Sigmoid colon (tissue), 6 donors: ENCODE measurements at regions not wholly inside any gene's neighbourhood (a gene's known extent, or its start where the extent isn't known, plus 50 kb on each side); places are given as distances from the start of the nearest gene placed in this dataset.

Experiments
- DNase-seq: peaks from one replicate; pipeline ENCODE4 v3.0.0-alpha.2; 2019
- H3K27ac ChIP-seq, 4 donors: fragments of 200-600 bp; sonication (generic); one replicate each; pipeline ENCODE4 v1.5.1; 2016 to 2019; ENCODE audit warnings: mild to moderate bottlenecking in 1 of 4
- H3K27me3 ChIP-seq, 3 donors: fragments of 200-600 bp; sonication (generic); one replicate each; pipeline ENCODE4 v1.5.1; 2019; ENCODE audit warnings: mild to moderate bottlenecking in 1 of 3
- H3K36me3 ChIP-seq, 4 donors: fragments of 200-600 bp; sonication (generic); one replicate each; pipeline ENCODE4 v1.5.1; 2016 to 2019
- H3K4me1 ChIP-seq, 4 donors: fragments of 200-600 bp; sonication (generic); one replicate each; pipeline ENCODE4 v1.5.1; 2017 to 2019
- H3K4me3 ChIP-seq, 4 donors: fragments of 200-600 bp; sonication (generic); one replicate each; pipeline ENCODE4 v1.5.1; 2017 to 2019; ENCODE audit warnings: mild to moderate bottlenecking in 2 of 4, moderate library complexity in 1 of 4
- H3K9me3 ChIP-seq, 4 donors: fragments of 200-600 bp in 3 of 4; sonication (generic) in 3 of 4; one replicate each; pipeline versions ENCODE4 v1.5.1 to v1.6.1; 2013 to 2019
- CTCF ChIP-seq, 4 experiments: fragments of 450-650 bp in 3 of 4; fragments of 200-600 bp in 1 of 4; IDR thresholded peaks; one replicate each; pipeline ENCODE4 v1.5.1; 2016 to 2019; ENCODE audit warnings: antibody characterized with exemption in 4 of 4, mild to moderate bottlenecking in 3 of 4, moderate library complexity in 2 of 4
- EP300 ChIP-seq, 4 donors: sonication (generic); formaldehyde crosslinking; IDR thresholded peaks; one replicate each; pipeline ENCODE4 v1.6.1; 2017; ENCODE audit warnings: antibody characterized with exemption in 4 of 4
- POLR2A ChIP-seq, 2 donors: fragments of 450-650 bp; IDR thresholded peaks; one replicate each; pipeline ENCODE4 v1.6.1; 2016; ENCODE audit warnings: antibody characterized with exemption in 2 of 2, mild to moderate bottlenecking in 2 of 2, moderate library complexity in 2 of 2
- POLR2AphosphoS5 ChIP-seq, 4 donors: sonication (generic); formaldehyde crosslinking; IDR thresholded peaks; one replicate each; pipeline ENCODE4 v1.6.1; 2017; ENCODE audit warnings: antibody characterized with exemption in 4 of 4
- WGBS, 2 donors: extraction: QIAGEN DNeasy Blood & Tissue Kit; methylation state at CpG; one replicate each; pipeline ENCODE4 v1.1.7; 2013; 5-methylcytosine and 5-hydroxymethylcytosine counted together
- intact Hi-C: fragments of 100-400 bp; cut with DNase I; formaldehyde crosslinking; loops from one replicate; pipeline ENCODE4 v1.15.1; 2023
- donor health status: healthy with polysubstance abuse.
- donor health status: healthy.

GRCh38 chr13:99845161-99845874 lies 126.2 kb downstream of the ZIC5 start:
- no peak for DNase-seq
- H3K4me1 ChIP-seq = no peaks in the 10 kb centered on the region
- 91 to 95% methylated on average over 29 of the region's 29 CpGs for WGBS, 2 donors
- intact Hi-C loops = no loop called here
- H3K27ac ChIP-seq = no peak overlapping the region
- TF ChIP-seq POLR2A (IDR thresholded peaks at IDR 0.05) (no peak), POLR2AphosphoS5 (IDR thresholded peaks at IDR 0.05) (no peak), EP300 (IDR thresholded peaks at IDR 0.05) (no peak), CTCF (IDR thresholded peaks at IDR 0.05) (no peak)
- no peaks in the 10 kb centered on the region for H3K9me3 ChIP-seq
- no peaks in the 10 kb centered on the region for H3K36me3 ChIP-seq
- no peaks in the 10 kb centered on the region for H3K27me3 ChIP-seq
- H3K4me3 ChIP-seq = no peak overlapping the region

- TF ChIP-seq CTCF (IDR thresholded peaks at IDR 0.05) = no peak
- TF ChIP-seq EP300 (IDR thresholded peaks at IDR 0.05) = no peak
- TF ChIP-seq POLR2A (IDR thresholded peaks at IDR 0.05) = no peak
- TF ChIP-seq POLR2AphosphoS5 (IDR thresholded peaks at IDR 0.05) = no peak
- no peak overlapping the region for H3K27ac ChIP-seq
- H3K9me3 ChIP-seq = no peaks in the 10 kb centered on the region
- no peaks in the 10 kb centered on the region for H3K27me3 ChIP-seq
- WGBS, 2 donors = 87 to 91% methylated on average over 8 of the region's 8 CpGs
- no peaks in the 10 kb centered on the region for H3K36me3 ChIP-seq
- no peak for DNase-seq
- no peak overlapping the region for H3K4me3 ChIP-seq
- no peaks in the 10 kb centered on the region for H3K4me1 ChIP-seq
- intact Hi-C loops = no loop called here
These were observed 127.1 kb downstream of the ZIC5 start for GRCh38 chr13:99844421-99844820.

- H3K9me3 ChIP-seq = no peaks in the 10 kb centered on the region
- intact Hi-C loops = no loop called here
- H3K27ac ChIP-seq = no peak overlapping the region
- no peak for TF ChIP-seq CTCF (IDR thresholded peaks at IDR 0.05)
- no peak for TF ChIP-seq POLR2A (IDR thresholded peaks at IDR 0.05)
- no peak for TF ChIP-seq EP300 (IDR thresholded peaks at IDR 0.05)
- no peak for TF ChIP-seq POLR2AphosphoS5 (IDR thresholded peaks at IDR 0.05)
- 85% methylated on average over 9 of the region's 9 CpGs for WGBS, 2 donors
- DNase-seq = no peak
- no peak overlapping the region for H3K4me3 ChIP-seq
- H3K4me1 ChIP-seq = no peaks in the 10 kb centered on the region
- no peaks in the 10 kb centered on the region for H3K36me3 ChIP-seq
- no peaks in the 10 kb centered on the region for H3K27me3 ChIP-seq
These were observed 127.7 kb downstream of the ZIC5 start for GRCh38 chr13:99843872-99844271.

- Histone ChIP-seq H3K27me3 (no peaks in the 10 kb centered on the region), H3K9me3 (no peaks in the 10 kb centered on the region), H3K36me3 (no peaks in the 10 kb centered on the region), H3K4me3 (no peak overlapping the region), H3K27ac (no peak overlapping the region), H3K4me1 (no peaks in the 10 kb centered on the region)
- no peak for DNase-seq
- intact Hi-C loops = no loop called here
- no peak for TF ChIP-seq POLR2AphosphoS5 (IDR thresholded peaks at IDR 0.05)
- TF ChIP-seq POLR2A (IDR thresholded peaks at IDR 0.05) = no peak
- TF ChIP-seq CTCF (IDR thresholded peaks at IDR 0.05) = no peak
- TF ChIP-seq EP300 (IDR thresholded peaks at IDR 0.05) = no peak
- WGBS, 2 donors = 79 to 82% methylated on average over 1 of the region's 1 CpG
These were observed 129.2 kb downstream of the ZIC5 start for GRCh38 chr13:99842405-99842804.

- Histone ChIP-seq H3K9me3 (no peaks in the 10 kb centered on the region), H3K36me3 (no peaks in the 10 kb centered on the region), H3K4me1 (no peaks in the 10 kb centered on the region), H3K27ac (no peak overlapping the region), H3K27me3 (no peaks in the 10 kb centered on the region), H3K4me3 (no peak overlapping the region)
- DNase-seq = no peak
- WGBS, 2 donors = 36 to 70% methylated on average over 4 of the region's 4 CpGs
- intact Hi-C loops = no loop called here
- TF ChIP-seq POLR2A (IDR thresholded peaks at IDR 0.05) (no peak), POLR2AphosphoS5 (IDR thresholded peaks at IDR 0.05) (no peak), CTCF (IDR thresholded peaks at IDR 0.05) (no peak), EP300 (IDR thresholded peaks at IDR 0.05) (no peak)
These were observed 135.3 kb downstream of the ZIC5 start for GRCh38 chr13:99836291-99836690.
